ENCODE measurements at regions not wholly inside any gene's neighbourhood (a gene's known extent, or its start where the extent isn't known, plus 50 kb on each side); places are given as distances from the start of the nearest gene placed in this dataset.

DNA sequence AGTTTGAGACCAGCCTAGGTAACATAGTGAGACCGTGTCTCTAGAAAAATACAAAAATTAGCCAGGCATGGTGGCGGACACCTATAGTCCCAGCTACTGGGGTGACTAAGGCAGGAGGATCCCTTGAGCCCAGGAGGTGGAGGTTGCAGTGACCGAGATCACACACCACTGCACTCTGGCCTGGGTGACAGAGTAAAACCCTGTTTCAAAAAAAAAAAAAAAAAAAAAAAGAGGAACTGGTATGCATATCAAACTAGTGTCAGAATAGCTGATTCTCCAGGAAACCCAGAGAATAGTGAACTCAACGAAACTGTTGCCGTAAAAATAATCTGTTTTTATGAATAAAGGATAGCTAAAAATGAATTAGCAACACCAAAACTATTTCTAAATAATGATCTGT lies 126.6 kb upstream of the BASP1 start:
- no peaks in the 10 kb centered on the region for H3K9me3 ChIP-seq (replicated peaks; ENCODE audit: insufficient read depth, low read length)
- TF ChIP-seq, protein P1, sequence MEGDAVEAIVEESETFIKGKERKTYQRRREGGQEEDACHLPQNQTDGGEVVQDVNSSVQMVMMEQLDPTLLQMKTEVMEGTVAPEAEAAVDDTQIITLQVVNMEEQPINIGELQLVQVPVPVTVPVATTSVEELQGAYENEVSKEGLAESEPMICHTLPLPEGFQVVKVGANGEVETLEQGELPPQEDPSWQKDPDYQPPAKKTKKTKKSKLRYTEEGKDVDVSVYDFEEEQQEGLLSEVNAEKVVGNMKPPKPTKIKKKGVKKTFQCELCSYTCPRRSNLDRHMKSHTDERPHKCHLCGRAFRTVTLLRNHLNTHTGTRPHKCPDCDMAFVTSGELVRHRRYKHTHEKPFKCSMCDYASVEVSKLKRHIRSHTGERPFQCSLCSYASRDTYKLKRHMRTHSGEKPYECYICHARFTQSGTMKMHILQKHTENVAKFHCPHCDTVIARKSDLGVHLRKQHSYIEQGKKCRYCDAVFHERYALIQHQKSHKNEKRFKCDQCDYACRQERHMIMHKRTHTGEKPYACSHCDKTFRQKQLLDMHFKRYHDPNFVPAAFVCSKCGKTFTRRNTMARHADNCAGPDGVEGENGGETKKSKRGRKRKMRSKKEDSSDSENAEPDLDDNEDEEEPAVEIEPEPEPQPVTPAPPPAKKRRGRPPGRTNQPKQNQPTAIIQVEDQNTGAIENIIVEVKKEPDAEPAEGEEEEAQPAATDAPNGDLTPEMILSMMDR (IDR thresholded peaks at IDR 0.05; ENCODE audit: low read length): no peak
- TF ChIP-seq EZH2 (optimal IDR thresholded peaks at IDR 0.05; ENCODE audit: low read depth, low read length): no peak
- no peak for TF ChIP-seq EZH2phosphoT487 (IDR thresholded peaks at IDR 0.05; ENCODE audit: low read length)
- no peak overlapping the region for H3K27ac ChIP-seq (ENCODE audit: low read length)
- H3K4me1 ChIP-seq (ENCODE audit: low read length): no peaks in the 10 kb centered on the region
- DNase-seq: no peak
- H4K20me1 ChIP-seq (ENCODE audit: insufficient read depth, low read length): no peaks in the 10 kb centered on the region
- no peaks in the 10 kb centered on the region for H3K27me3 ChIP-seq (replicated peaks; ENCODE audit: insufficient read depth, low read length)
- no peak overlapping the region for H3K4me2 ChIP-seq (ENCODE audit: low read depth, low read length)
- H3K9me2 ChIP-seq (replicated peaks; ENCODE audit: insufficient read depth, low read length): no peaks in the 10 kb centered on the region
- H2AFZ ChIP-seq (ENCODE audit: low read length): no peak overlapping the region
- no peak overlapping the region for H3K4me3 ChIP-seq (ENCODE audit: low read length)
- H3K36me3 ChIP-seq (replicated peaks; ENCODE audit: insufficient read depth, low read length): no peaks in the 10 kb centered on the region
- H3F3A ChIP-seq (ENCODE audit: insufficient read depth, low read length): no peaks in the 10 kb centered on the region
- H3K9ac ChIP-seq (ENCODE audit: low read length): no peak overlapping the region
- H3K79me2 ChIP-seq (ENCODE audit: low read length): no peaks in the 10 kb centered on the region

GRCh38 chr5:17094830-17095229 lies 122.6 kb upstream of the BASP1 start:
- DNase-seq: no peak
- no peaks in the 10 kb centered on the region for H3K9me3 ChIP-seq (replicated peaks; ENCODE audit: insufficient read depth, low read length)
- no peaks in the 10 kb centered on the region for H3K27me3 ChIP-seq (replicated peaks; ENCODE audit: insufficient read depth, low read length)
- no peak overlapping the region for H3K4me3 ChIP-seq (ENCODE audit: low read length)
- no peaks in the 10 kb centered on the region for H4K20me1 ChIP-seq (ENCODE audit: insufficient read depth, low read length)
- H3K9ac ChIP-seq (ENCODE audit: low read length): no peak overlapping the region
- H3K27ac ChIP-seq (ENCODE audit: low read length): no peak overlapping the region
- no peak overlapping the region for H3K4me2 ChIP-seq (ENCODE audit: low read depth, low read length)
- no peaks in the 10 kb centered on the region for H3K36me3 ChIP-seq (replicated peaks; ENCODE audit: insufficient read depth, low read length)
- no peak overlapping the region for H2AFZ ChIP-seq (ENCODE audit: low read length)
- no peaks in the 10 kb centered on the region for H3F3A ChIP-seq (ENCODE audit: insufficient read depth, low read length)
- TF ChIP-seq, protein P1 (IDR thresholded peaks at IDR 0.05; ENCODE audit: low read length): no peak
- TF ChIP-seq EZH2 (optimal IDR thresholded peaks at IDR 0.05; ENCODE audit: low read depth, low read length) (no peak), EZH2phosphoT487 (IDR thresholded peaks at IDR 0.05; ENCODE audit: low read length) (no peak)
- H3K79me2 ChIP-seq (ENCODE audit: low read length): no peaks in the 10 kb centered on the region
- no peaks in the 10 kb centered on the region for H3K4me1 ChIP-seq (ENCODE audit: low read length)
- no peaks in the 10 kb centered on the region for H3K9me2 ChIP-seq (replicated peaks; ENCODE audit: insufficient read depth, low read length)

DNA sequence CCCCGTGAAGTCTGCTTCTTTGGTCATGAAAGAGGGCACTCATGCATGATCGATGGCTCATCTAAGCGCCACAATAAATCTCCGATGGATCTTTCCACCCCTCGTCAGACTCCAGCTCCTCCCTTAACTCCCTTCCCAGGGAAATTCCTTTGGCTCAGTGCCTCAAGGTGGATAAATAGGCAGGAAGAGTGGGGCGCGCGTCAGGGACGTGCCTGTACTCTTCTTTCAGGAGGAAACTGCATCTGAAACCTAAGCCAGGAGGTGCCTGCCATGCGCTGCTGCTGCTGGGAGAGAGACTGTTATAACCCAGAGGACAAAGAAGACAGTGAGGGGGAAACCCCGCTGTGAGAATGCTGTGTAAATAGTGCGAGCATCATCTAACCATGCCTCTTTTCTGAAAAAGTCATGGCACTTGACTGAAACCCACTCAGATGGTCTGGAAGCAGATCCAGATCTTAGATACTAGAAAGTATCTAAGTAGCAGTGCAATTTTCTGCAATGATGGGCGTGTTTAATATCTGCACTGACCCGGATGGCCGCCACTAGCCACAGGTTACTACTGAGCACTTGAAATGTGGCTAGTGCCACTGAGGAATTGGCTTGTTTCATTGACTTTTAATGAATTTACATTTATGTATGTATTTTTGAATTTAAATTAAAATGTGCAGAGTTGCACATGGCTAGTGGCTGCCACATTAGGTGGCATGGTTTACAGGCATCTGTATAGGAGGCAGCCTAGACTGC lies 120.3 kb upstream of the BASP1 start:
- Histone ChIP-seq H3K79me2 (ENCODE audit: low read length) (no peaks in the 10 kb centered on the region), H3K9me2 (replicated peaks; ENCODE audit: insufficient read depth, low read length) (no peaks in the 10 kb centered on the region), H3K27me3 (replicated peaks; ENCODE audit: insufficient read depth, low read length) (no peaks in the 10 kb centered on the region), H3K36me3 (replicated peaks; ENCODE audit: insufficient read depth, low read length) (no peaks in the 10 kb centered on the region), H3K4me1 (ENCODE audit: low read length) (no peaks in the 10 kb centered on the region), H3K9me3 (replicated peaks; ENCODE audit: insufficient read depth, low read length) (no peaks in the 10 kb centered on the region), H2AFZ (ENCODE audit: low read length) (no peak overlapping the region), H3K9ac (ENCODE audit: low read length) (no peak overlapping the region), H3K27ac (ENCODE audit: low read length) (no peak overlapping the region), H3K4me3 (ENCODE audit: low read length) (no peak overlapping the region), H3F3A (ENCODE audit: insufficient read depth, low read length) (no peaks in the 10 kb centered on the region), H4K20me1 (ENCODE audit: insufficient read depth, low read length) (no peaks in the 10 kb centered on the region), H3K4me2 (ENCODE audit: low read depth, low read length) (no peak overlapping the region)
- no peak for TF ChIP-seq EZH2phosphoT487 (IDR thresholded peaks at IDR 0.05; ENCODE audit: low read length)
- TF ChIP-seq, protein P1 (IDR thresholded peaks at IDR 0.05; ENCODE audit: low read length): no peak
- TF ChIP-seq EZH2 (optimal IDR thresholded peaks at IDR 0.05; ENCODE audit: low read depth, low read length): no peak
- no peak for DNase-seq
